ENCODE measurements at regions not wholly inside any gene's neighbourhood (a gene's known extent, or its start where the extent isn't known, plus 50 kb on each side); places are given as distances from the start of the nearest gene placed in this dataset.

GRCh38 chr5:51657340-51658240 is 274.3 kb downstream of the ISL1 start:
- Mint-ChIP-seq H3K27me3 (ENCODE audit: low read depth) (peaks cover 4% of the 10 kb centered on the region), H3K4me1 (ENCODE audit: low read depth) (no peaks in the 10 kb centered on the region), H3K27ac (ENCODE audit: unreplicated experiment) (no peak overlapping the region), H3K9me3 (ENCODE audit: low read depth) (no peaks in the 10 kb centered on the region), H3K36me3 (ENCODE audit: low read depth) (no peaks in the 10 kb centered on the region), H3K4me3 (ENCODE audit: unreplicated experiment) (no peak overlapping the region)
- TF ChIP-seq CTCF (IDR thresholded peaks at IDR 0.05) = no peak
- DNase-seq (ENCODE audit: low spot score) = no peak

GRCh38 chr5:51661646-51662265 is 278.5 kb downstream of the ISL1 start:
- TF ChIP-seq CTCF (IDR thresholded peaks at IDR 0.05) = no peak

GRCh38 chr5:51664491-51665250 is 281.4 kb downstream of the ISL1 start:
- Mint-ChIP-seq H3K36me3 (ENCODE audit: low read depth) (no peaks in the 10 kb centered on the region), H3K27ac (ENCODE audit: unreplicated experiment) (no peak overlapping the region), H3K27me3 (ENCODE audit: low read depth) (peaks cover 3% of the 10 kb centered on the region), H3K4me3 (ENCODE audit: unreplicated experiment) (no peak overlapping the region), H3K9me3 (ENCODE audit: low read depth) (no peaks in the 10 kb centered on the region), H3K4me1 (ENCODE audit: low read depth) (no peaks in the 10 kb centered on the region)
- no peak for TF ChIP-seq CTCF (IDR thresholded peaks at IDR 0.05)
- DNase-seq (ENCODE audit: low spot score) = no peak

More at GRCh38 chr5:51661646-51662265, 278.5 kb downstream of the ISL1 start:
- Mint-ChIP-seq H3K4me1 (ENCODE audit: low read depth) (no peaks in the 10 kb centered on the region), H3K36me3 (ENCODE audit: low read depth) (no peaks in the 10 kb centered on the region), H3K9me3 (ENCODE audit: low read depth) (no peaks in the 10 kb centered on the region), H3K27ac (ENCODE audit: unreplicated experiment) (no peak overlapping the region), H3K4me3 (ENCODE audit: unreplicated experiment) (no peak overlapping the region), H3K27me3 (ENCODE audit: low read depth) (peaks cover 7% of the 10 kb centered on the region)
- no peak for DNase-seq (ENCODE audit: low spot score)

- Mint-ChIP-seq H3K4me1 (ENCODE audit: low read depth) (no peaks in the 10 kb centered on the region), H3K27ac (ENCODE audit: unreplicated experiment) (no peak overlapping the region), H3K4me3 (ENCODE audit: unreplicated experiment) (no peak overlapping the region)
Observed at GRCh38 chr5:51665251-51665593, 282.0 kb downstream of the ISL1 start.

More at GRCh38 chr5:51665251-51665593, 282.0 kb downstream of the ISL1 start:
- H3K36me3 Mint-ChIP-seq (ENCODE audit: low read depth) = no peaks in the 10 kb centered on the region
- TF ChIP-seq CTCF (IDR thresholded peaks at IDR 0.05) = no peak
- peaks cover 3% of the 10 kb centered on the region for H3K27me3 Mint-ChIP-seq (ENCODE audit: low read depth)
- no peaks in the 10 kb centered on the region for H3K9me3 Mint-ChIP-seq (ENCODE audit: low read depth)
- DNase-seq (ENCODE audit: low spot score) = no peak

All from chondrocyte (in vitro differentiated cells).